Loucy (cell line): ENCODE measurements at regions not wholly inside any gene's neighbourhood (a gene's known extent, or its start where the extent isn't known, plus 50 kb on each side); places are given as distances from the start of the nearest gene placed in this dataset.

Experiments used
- CTCF ChIP-seq: fragments of 200-600 bp; sonication (generic); conservative IDR thresholded peaks from 2 replicates; pipeline ENCODE4 v1.5.1; 2014; ENCODE audit warnings: mild to moderate bottlenecking, antibody characterized with exemption, low read length
- EZH2phosphoT487 ChIP-seq: fragments of 200-600 bp; IDR thresholded peaks from 2 replicates; pipeline ENCODE4 v1.6.1; 2018; ENCODE audit warnings: antibody characterized with exemption, mild to moderate bottlenecking, moderate library complexity, borderline replicate concordance

GRCh38 chr5:167150661-167151060 lies 1140.8 kb upstream of the WWC1 start:
- TF ChIP-seq CTCF = no peak
- TF ChIP-seq EZH2phosphoT487 = no peak
